Renal cortical epithelial cell (primary cell): ENCODE measurements at regions not wholly inside any gene's neighbourhood (a gene's known extent, or its start where the extent isn't known, plus 50 kb on each side); places are given as distances from the start of the nearest gene placed in this dataset.
"Not testable (repeated sequence)": the region's sequence is repeated elsewhere in the genome, so short reads cannot be mapped to it uniquely, and the experiment has no call there.

ENCODE experiments used
- DNase-seq: peaks from one replicate; pipeline ENCODE4 v3.0.0-alpha.2; 2011; ENCODE audit warnings: low read depth

GRCh38 chr22:49351761-49352227, 475.9 kb downstream of the BRD1 start:
- DNase-seq = no peak

- DNase-seq = no peak
Measured at GRCh38 chr22:49350441-49351121, 477.1 kb downstream of the BRD1 start.

- DNase-seq = no peak
Measured at GRCh38 chr22:49349841-49350381, 477.8 kb downstream of the BRD1 start.

- no peak for DNase-seq
Measured at GRCh38 chr22:49349181-49349835, 478.4 kb downstream of the BRD1 start.

GRCh38 chr22:49348631-49349030, 479.0 kb downstream of the BRD1 start:
- no peak for DNase-seq

GRCh38 chr22:49347376-49347775, 480.3 kb downstream of the BRD1 start:
- DNase-seq = no peak

GRCh38 chr22:49345896-49346295, 481.8 kb downstream of the BRD1 start:
- DNase-seq = no peak

GRCh38 chr22:49344656-49345055, 483.0 kb downstream of the BRD1 start:
- DNase-seq = no peak

GRCh38 chr22:49344161-49344560, 483.5 kb downstream of the BRD1 start:
- no peak for DNase-seq

GRCh38 chr22:49340406-49340805, 487.3 kb downstream of the BRD1 start:
- DNase-seq = no peak

GRCh38 chr22:49336483-49336882, 491.2 kb downstream of the BRD1 start:
- not testable (repeated sequence) for DNase-seq

GRCh38 chr22:49334976-49335375, 492.7 kb downstream of the BRD1 start:
- no peak for DNase-seq

- no peak for DNase-seq
Measured at GRCh38 chr22:49334449-49334789, 493.3 kb downstream of the BRD1 start.

- DNase-seq = no peak
Measured at GRCh38 chr22:49333206-49333605, 494.5 kb downstream of the BRD1 start.

- no peak for DNase-seq
Measured at GRCh38 chr22:49332691-49333090, 495.0 kb downstream of the BRD1 start.

GRCh38 chr22:49331878-49332277, 495.8 kb downstream of the BRD1 start:
- DNase-seq = no peak

GRCh38 chr22:49331223-49331815, 496.4 kb downstream of the BRD1 start:
- no peak for DNase-seq

GRCh38 chr22:49330421-49331222, 497.1 kb downstream of the BRD1 start:
- no peak for DNase-seq

- DNase-seq = no peak
Measured at GRCh38 chr22:49329636-49330035, 498.0 kb downstream of the BRD1 start.

GRCh38 chr22:49328630-49329405, 498.9 kb downstream of the BRD1 start:
- no peak for DNase-seq

- no peak for DNase-seq
Measured at GRCh38 chr22:49328118-49328475, 499.6 kb downstream of the BRD1 start.
